SIG-M5 treated with dmso at 0.1 percent for 504 hours (cell line): ENCODE measurements at regions not wholly inside any gene's neighbourhood (a gene's known extent, or its start where the extent isn't known, plus 50 kb on each side); places are given as distances from the start of the nearest gene placed in this dataset.
A peak's percentile ranks its signal among the peaks of the same experiment; 100 is the strongest.
"Not testable (repeated sequence)": the region's sequence is repeated elsewhere in the genome, so short reads cannot be mapped to it uniquely, and the experiment has no call there.

Source experiments
- DNase-seq: peaks from one replicate; lab custom pipeline; 2025; ENCODE audit not compliant: unreplicated experiment; lab: John Stamatoyannopoulos, UW

DNA sequence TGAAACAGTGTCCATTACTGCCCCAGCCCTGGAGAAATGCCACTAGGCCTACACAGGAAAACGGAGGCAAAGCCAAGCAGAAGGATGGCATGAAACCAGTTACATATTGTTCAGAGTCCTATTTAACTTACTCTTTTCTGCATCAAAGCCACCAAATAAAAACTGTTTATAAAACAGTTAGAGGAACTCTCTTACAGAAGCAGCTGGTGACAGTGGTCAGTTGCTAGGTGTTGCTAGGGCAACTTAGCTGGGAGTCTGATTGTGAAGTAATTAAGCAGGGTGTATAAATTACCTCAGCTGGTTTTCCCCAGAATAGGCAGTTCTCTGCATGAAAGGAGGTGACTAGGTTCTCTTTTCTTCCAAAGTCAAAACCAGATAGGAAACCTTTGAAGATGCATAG lies 115.6 kb upstream of the ZBED5 start:
- DNase-seq = no peak

DNA sequence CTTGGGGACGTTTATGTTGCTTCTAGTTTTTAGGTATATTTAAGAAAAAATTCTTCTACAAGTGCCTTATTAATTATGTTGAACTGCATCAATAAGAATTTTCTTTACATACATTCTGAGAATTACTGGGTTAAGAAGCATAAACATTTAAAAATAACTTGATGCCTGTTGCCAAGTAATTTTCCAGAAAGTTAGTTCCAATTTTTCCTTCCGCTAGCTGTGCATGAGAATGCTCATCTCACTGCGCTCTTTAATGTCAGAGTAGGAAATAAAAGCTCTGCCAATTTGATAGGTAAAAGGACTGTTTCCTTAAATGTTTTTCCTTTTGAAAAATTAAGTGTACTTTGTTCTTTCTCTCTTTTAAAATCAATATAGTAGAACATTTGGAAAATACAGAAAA lies 113.1 kb upstream of the ZBED5 start:
- DNase-seq = no peak

- no peak for DNase-seq
Measured at GRCh38 chr11:10969387-10969786, 111.5 kb upstream of the ZBED5 start.

- DNase-seq = not testable (repeated sequence)
Measured at GRCh38 chr11:10956884-10957283, 99.0 kb upstream of the ZBED5 start.

DNA sequence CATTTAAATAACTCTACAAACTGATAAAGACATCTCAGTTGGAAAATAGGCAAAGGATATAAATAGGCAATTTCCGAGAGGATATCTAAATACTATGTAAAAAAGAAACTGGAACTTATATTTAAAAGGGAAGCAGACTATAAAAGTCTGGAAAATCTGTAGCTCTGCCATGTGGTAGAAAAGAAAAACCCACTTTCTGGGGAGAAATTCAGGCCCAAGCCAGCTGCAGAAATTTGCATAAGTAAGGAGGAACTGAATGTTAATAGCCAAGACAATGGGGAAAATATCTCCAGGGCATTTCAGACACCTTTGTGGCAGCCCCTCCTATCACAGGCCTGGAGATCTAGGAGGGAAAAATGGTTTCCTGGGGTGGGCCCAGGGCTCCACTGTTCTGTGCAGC lies 97.8 kb upstream of the ZBED5 start:
- DNase-seq = no peak

DNA sequence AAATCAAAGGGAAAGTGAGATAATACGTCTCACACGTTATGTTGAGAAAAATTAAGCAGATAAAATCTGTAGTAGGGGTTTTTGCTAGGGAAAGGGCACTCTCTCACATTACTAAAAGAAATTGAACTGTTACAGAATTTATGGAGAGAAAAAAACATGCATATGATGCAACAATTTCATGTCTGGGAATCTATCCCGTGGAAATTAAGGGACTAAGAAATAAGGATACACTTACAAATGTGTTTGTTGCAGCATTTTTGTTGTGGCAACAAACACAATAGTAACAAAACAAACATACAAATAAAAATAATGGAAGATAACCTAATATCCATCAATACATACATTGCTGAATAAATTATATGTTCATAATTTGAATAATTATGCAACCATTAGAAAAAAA lies 96.3 kb upstream of the ZBED5 start:
- no peak for DNase-seq

GRCh38 chr11:10952872-10953271 lies 95.0 kb upstream of the ZBED5 start:
- DNase-seq = no peak

GRCh38 chr11:10947935-10948334 lies 90.1 kb upstream of the ZBED5 start:
- not testable (repeated sequence) for DNase-seq

DNA sequence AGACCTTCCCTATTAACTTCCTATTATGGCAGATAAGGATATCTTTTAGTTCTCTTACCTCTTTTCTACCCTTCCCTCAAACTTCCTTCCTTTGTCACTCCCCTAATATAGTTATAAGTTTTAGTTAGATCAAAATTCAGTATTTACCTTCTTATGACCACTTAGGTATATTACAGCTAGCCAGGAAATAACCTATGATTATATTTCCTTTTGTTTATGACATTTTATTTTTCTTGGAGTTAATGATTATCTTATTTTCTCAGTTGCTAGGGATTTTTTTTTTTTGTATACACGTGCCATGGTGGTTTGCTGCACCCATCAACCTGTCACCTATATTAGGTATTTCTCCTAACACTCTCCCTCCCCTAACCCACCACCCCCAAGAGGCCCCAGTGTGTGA lies 88.2 kb upstream of the ZBED5 start:
- no peak for DNase-seq

- DNase-seq = no peak
Measured at GRCh38 chr11:10945196-10945595, 87.3 kb upstream of the ZBED5 start.

GRCh38 chr11:10943968-10944367 lies 86.1 kb upstream of the ZBED5 start:
- no peak for DNase-seq

GRCh38 chr11:10942620-10943019 lies 84.8 kb upstream of the ZBED5 start:
- DNase-seq = no peak

- DNase-seq = no peak
Measured at GRCh38 chr11:10941871-10942270, 84.0 kb upstream of the ZBED5 start.

GRCh38 chr11:10941414-10941813 lies 83.6 kb upstream of the ZBED5 start:
- no peak for DNase-seq

GRCh38 chr11:10938650-10939387 lies 81.0 kb upstream of the ZBED5 start:
- no peak for DNase-seq

- no peak for DNase-seq
Measured at GRCh38 chr11:10938231-10938630, 80.4 kb upstream of the ZBED5 start.

DNA sequence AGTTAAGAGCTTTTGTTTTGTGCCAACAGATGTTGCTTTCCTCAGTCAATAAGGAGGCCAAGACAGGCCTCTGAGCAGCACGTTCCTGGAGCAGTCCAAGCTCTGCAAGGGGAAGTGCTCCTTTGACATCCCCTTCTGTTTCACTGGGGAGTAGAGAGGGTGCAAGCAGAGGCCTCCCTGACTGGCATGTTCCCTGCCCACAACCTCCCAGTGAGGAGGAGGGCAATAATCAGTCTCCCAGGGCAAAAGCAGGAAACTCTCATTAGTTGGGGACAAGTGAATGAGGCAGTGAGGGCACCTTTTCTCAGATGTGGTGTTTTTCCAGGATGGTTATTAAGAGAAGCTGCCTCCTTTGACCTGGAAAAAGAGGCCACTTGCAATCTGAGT lies 79.5 kb upstream of the ZBED5 start:
- DNase-seq = peak; percentile 32

DNA sequence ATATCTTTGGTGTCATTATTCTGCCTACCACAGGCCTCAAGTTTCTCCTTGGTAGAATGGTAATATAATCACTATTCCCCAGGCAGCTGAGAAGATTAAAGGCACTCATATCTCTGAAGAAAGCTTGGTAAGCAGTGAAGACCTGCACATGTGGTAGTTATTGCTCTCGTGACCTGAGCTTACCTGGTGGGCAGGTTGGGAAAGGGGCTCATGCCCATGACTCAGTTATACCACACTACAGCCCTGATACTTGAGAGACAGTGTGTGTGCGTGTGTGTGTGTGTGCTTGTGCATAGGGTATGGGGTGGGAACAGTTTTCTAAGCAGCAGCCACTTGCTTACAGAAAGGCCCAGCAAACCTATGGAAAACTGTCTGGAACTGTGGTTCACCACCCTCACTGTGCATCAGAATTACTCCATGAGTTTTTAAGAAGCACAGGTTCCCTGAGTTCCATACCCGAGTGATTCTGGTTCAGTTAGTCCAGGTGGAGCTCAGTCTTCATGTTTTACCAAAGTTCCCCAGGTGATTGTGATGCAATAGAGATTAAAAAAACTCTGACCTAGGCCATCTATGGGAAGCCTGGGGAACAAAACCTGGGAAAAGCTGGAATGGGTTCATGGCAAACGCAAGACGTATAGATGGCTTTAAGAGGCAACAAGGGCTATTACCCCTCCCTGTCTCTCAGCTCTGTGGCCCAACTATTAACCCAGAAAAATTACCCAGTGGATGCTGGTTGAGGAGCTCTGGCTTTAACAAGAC lies 79.0 kb upstream of the ZBED5 start:
- no peak for DNase-seq

- no peak for DNase-seq
Measured at GRCh38 chr11:10935015-10935559, 77.2 kb upstream of the ZBED5 start.

- DNase-seq = no peak
Measured at GRCh38 chr11:10934293-10934860, 76.5 kb upstream of the ZBED5 start.

- DNase-seq = peak; percentile 75
Measured at GRCh38 chr11:10933455-10934292, 75.8 kb upstream of the ZBED5 start.
